PFSK-1 (cell line): ENCODE measurements at regions not wholly inside any gene's neighbourhood (a gene's known extent, or its start where the extent isn't known, plus 50 kb on each side); places are given as distances from the start of the nearest gene placed in this dataset.

Experiments
- FOXP2 ChIP-seq: optimal IDR thresholded peaks from 2 replicates; pipeline ENCODE3; 2011; ENCODE audit warnings: borderline replicate concordance, control low read depth, inconsistent platforms; ENCODE audit not compliant: insufficient read depth; ENCODE audit errors: extremely low read length, extremely low read depth
- POLR2AphosphoS5 ChIP-seq: IDR thresholded peaks from 2 replicates; pipeline ENCODE4 v1.6.1; 2012; ENCODE audit warnings: low read depth, mild to moderate bottlenecking, control low read depth, low read length, moderate library complexity
- REST ChIP-seq, 2 experiments: IDR thresholded peaks; 2 replicates each; pipeline versions ENCODE4 v1.6.1 to v1.8.0; 2011 to 2012; ENCODE audit warnings: low read depth in 2 of 2, low read length in 2 of 2, control low read depth in 1 of 2, inconsistent platforms in 1 of 2, mild to moderate bottlenecking in 1 of 2, moderate library complexity in 1 of 2; ENCODE audit not compliant: insufficient read depth in 1 of 2
- SIN3A ChIP-seq: IDR thresholded peaks from 2 replicates; pipeline ENCODE4 v1.6.1; 2012; ENCODE audit warnings: mild to moderate bottlenecking, low read length, moderate library complexity, borderline replicate concordance; ENCODE audit not compliant: insufficient read depth
- TAF1 ChIP-seq: IDR thresholded peaks from 2 replicates; pipeline ENCODE4 v1.6.1; 2012; ENCODE audit warnings: low read length, control low read depth, borderline replicate concordance; ENCODE audit not compliant: insufficient read depth

- TF ChIP-seq REST (IDR thresholded peaks at IDR 0.05; ENCODE audit: insufficient read depth in 1 of 2, low read depth in 2 of 2, low read length in 2 of 2), result no peak
- no peak for TF ChIP-seq FOXP2
- TF ChIP-seq POLR2AphosphoS5, result no peak
- no peak for TF ChIP-seq TAF1
- TF ChIP-seq SIN3A, result no peak
These were observed 437.4 kb downstream of the NUF2 start for GRCh38 chr1:163758977-163759670.

GRCh38 chr1:163761898-163762297 is 440.1 kb downstream of the NUF2 start:
- TF ChIP-seq REST (IDR thresholded peaks at IDR 0.05; ENCODE audit: insufficient read depth in 1 of 2, low read depth in 2 of 2, low read length in 2 of 2) (no peak), SIN3A (no peak), FOXP2 (no peak)

GRCh38 chr1:163766257-163766918 is 444.6 kb downstream of the NUF2 start:
- TF ChIP-seq REST (IDR thresholded peaks at IDR 0.05; ENCODE audit: insufficient read depth in 1 of 2, low read depth in 2 of 2, low read length in 2 of 2) (no peak), TAF1 (no peak), POLR2AphosphoS5 (no peak), FOXP2 (no peak), SIN3A (no peak)

GRCh38 chr1:163768576-163768975 is 446.8 kb downstream of the NUF2 start:
- TF ChIP-seq FOXP2, result no peak
- no peak for TF ChIP-seq SIN3A
- no peak for TF ChIP-seq TAF1
- no peak for TF ChIP-seq REST (IDR thresholded peaks at IDR 0.05; ENCODE audit: insufficient read depth in 1 of 2, low read depth in 2 of 2, low read length in 2 of 2)
- no peak for TF ChIP-seq POLR2AphosphoS5
